HUDEP-2 (cell line): ENCODE measurements at regions not wholly inside any gene's neighbourhood (a gene's known extent, or its start where the extent isn't known, plus 50 kb on each side); places are given as distances from the start of the nearest gene placed in this dataset.
"Not testable (repeated sequence)": the region's sequence is repeated elsewhere in the genome, so short reads cannot be mapped to it uniquely, and the experiment has no call there.

Experiments
- DNase-seq, 76 experiments: peaks; one replicate each; lab custom pipeline; 2025; ENCODE audit not compliant: unreplicated experiment in 76 of 76; lab: John Stamatoyannopoulos, UW

DNA sequence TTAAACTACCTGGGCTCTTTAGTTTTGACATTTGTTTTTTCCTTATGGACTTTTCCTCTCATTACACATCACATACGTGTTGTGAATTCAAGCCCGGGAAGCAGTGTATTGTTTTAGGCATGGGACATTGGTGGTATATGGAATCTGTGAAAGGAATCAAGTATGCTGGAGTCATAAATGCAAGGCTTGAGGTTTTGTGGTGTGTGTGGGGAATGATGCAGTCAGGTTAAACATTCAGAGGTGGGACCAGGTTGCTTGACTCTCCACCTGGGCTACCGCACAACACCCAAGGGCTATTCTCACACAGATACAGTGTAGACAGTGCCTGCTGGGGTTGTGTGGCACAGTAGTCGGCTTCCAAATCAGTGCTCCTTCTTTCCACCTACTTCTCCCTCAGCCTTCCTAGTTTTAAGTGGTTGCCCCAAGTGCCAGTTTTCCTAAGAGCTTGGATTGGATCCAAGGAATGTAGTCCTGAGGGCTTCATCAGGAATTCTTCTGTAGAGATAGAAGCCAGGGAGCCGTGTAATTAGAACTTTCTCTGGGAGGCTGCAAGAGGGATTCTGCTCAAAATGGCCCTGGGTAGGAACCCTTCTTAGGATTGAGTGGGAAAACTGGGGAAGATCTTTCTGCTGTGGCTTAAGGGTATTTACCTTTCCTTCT lies 243.7 kb downstream of the C12orf75 start:
- no peak for DNase-seq

DNA sequence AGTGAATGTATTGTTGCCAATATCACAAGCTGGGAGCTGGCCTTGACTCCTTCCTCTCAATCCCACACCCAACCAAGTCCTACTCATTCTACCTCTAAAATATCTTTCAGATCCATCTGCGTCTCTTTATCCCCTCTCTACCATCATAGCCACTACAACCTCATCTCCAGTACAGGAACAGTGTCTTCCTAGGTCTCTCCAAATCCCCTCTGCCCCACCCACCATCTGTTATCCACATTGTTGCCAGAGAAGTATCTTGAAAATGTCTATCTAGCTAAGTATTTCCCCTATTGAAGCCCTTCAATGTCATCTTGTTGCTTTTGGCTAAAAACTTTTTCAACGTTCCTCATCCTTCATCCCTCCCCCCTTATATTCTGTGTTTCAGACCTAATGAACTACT lies 244.7 kb downstream of the C12orf75 start:
- DNase-seq, result no peak

DNA sequence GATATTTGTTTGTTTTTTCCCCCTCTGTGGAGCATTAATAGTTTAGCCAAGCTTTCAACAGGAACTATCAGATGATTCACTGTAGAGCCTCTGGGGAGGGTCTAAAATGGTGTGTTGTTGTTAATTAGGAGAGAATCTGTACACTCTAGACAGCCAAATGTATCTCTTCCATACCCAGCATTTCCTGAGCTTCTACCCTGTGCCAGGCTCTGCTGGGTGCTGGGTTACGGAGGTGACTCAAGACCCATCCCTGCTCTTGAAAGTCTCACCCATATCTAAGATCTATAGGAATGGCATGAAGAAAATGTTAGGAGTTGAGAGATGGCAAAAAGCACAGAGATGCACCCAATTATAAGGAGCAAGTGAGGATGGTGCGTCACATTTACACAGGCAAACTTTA lies 245.8 kb downstream of the C12orf75 start:
- no peak for DNase-seq

DNA sequence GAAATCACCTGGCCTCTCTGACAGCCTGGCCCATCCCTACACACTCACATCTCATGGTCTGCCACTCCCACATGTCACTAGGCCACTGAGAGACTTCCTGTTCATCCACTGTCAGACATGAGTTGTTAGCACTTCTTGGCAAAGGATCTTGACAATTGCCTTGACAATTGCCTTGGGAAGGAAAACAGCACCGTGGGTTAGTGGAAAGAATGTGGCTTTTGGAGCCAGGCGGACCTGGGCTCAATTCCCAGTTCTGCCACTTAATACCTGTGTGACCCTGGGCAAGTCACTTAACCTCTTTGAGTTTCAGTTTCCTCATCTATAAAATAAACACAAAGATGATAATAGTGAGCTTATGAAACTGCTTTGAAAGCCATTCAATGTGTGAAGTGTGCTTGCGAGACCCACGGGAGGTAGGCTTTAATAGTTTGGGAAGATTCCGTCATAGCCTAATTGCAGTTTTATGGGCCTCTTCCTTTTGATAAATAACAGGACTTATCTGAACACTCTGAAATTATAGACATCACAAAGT lies 250.4 kb downstream of the C12orf75 start:
- no peak for DNase-seq

DNA sequence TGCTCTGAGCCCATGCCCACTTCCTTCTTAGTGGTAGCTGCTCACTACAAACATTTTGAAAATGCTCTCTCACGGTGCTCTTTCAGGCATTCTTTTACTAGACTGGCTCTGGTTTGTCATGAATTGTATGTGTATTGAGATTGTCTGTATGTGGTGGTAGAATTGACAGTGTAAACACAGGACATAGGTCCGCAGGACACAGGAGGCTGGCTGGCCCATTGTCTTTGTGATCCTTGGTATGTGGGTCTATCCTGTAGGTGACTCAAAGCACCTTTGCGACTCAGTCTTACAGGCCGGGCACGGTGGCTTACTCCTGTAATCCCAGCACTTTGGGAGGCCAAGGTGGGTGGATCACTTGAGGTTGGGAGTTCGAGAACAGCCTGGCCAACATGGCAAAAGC lies 250.9 kb downstream of the C12orf75 start:
- DNase-seq, result no peak

DNA sequence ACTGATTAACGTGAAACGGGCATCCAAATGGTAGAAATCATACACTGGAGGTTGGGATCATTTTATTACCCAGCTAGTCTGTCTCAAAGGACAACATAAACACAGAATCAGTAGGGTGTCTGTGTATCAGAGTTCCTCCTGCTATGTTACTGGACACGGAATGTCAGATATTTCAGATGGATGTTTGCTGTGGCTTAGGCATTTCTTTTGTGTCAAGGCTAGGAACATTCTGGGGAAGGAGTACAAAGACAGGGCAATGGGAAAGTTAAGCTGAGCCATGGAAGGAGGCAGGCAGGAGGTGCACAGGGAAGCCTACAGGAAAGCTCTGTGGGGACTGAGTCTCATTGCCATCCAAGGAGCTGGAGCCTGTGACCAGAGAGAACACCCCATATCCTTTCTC lies 254.6 kb downstream of the C12orf75 start:
- DNase-seq, result no peak

DNA sequence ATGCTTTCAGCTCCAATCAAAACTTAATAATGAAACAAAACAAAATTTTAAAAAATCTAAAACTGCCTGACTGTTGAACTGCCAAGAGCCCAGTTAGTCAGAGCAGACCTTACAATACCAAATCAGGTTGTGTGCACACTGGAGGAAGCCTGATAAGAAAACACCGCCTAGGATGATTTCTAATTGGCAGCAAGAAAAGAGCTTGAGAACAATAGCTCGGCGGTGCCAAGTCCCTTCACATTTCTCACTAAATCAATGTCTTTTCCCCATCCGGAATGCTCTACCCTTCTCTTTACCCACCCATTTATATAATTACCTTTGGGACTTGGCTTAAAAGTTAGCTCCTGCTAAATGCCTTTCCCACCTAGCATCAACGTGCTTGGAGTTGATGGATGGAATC lies 256.7 kb downstream of the C12orf75 start:
- DNase-seq, result no peak

DNA sequence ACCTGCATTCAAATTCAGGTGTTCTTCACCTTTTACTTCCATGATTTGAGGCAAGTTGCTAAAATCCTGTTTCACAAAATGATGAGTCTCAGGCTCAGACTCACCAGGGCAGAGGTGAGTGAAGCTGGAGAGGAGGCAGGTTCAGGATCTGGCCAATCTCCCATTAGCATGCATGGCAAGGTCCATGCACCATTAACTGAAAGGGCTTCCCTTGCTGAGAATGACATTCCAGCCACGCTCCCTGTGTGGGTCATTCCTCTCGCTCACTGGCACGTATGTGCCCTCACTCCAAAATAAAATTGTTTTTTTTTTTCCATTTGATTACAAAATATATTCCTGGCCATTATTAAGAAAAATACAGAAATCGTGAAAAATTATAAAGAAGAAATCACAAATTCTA lies 257.6 kb downstream of the C12orf75 start:
- DNase-seq, result no peak

DNA sequence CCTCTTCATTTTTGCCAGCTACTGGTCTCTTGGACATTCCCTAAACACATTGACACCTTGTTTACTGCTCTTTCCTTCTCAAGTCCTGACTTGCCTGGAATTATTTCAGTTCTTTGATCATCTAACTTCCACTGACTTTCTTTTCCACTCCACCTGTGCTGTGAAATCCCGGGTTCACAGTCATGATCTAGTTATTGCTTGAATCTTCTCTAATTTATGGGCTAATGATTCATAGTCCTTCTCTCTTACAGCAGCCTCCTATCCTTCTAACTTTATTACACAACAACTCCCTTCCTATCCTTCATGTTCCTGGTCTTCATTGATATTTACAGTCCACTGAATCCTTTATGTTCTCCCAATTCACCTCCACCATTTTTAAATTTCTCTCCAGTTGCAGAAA lies 260.1 kb downstream of the C12orf75 start:
- DNase-seq, result no peak

DNA sequence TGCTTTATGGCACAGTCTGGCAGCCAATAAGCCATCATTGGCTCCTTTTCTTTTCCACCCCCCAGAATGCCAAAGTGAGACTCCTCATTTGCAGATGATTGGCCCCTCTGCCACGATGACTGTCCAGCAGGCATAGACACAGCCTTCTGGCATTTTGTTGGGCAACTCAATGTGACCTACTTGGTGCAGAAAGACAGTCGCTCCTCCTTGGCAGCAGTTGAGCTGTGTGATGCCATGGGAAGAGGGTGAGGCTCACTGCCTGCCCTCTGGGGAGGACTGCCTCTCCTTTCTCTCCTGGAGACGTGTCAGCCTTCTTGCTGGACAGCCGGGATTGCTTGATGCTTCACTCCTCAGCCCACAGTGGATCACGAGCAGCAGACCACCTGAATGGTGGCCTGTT lies 264.9 kb downstream of the C12orf75 start:
- no peak for DNase-seq

DNA sequence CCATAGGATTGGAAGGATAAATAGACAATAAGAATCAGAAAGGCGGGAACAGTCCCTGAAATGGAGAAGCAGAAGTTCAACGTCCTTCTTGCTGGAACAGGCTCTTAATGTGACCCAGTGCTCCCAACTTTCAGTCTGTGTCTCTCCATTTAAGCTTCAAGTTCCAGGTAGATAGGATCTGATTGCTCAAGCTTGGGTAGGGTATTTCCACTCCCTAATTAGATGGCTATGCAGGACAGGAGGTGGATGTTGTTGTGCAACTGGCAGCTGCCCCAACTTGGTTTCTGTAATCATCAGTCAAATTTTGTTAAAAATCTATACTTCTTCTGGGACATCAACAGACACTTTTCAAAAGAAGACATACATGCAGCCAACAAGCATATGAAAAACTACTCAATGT lies 266.2 kb downstream of the C12orf75 start:
- no peak for DNase-seq

DNA sequence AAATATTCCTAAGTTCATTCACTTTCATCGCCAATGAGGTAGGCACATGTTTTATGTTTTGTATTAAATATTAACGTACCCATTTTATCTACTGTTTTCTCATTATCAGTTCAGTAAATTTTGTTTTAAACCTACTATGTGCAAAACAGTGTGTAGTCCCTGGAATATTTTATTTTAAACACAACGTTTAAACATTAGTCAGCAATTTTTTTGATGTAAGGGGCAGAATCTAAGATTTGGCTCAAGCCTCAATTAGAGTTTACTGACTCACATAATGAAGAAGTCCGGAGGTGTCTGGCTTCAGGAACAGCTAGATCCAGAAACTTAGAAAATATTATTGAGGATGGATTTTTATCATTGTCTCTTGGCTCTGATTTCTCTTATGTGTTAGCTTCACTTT lies 267.5 kb downstream of the C12orf75 start:
- no peak for DNase-seq

DNA sequence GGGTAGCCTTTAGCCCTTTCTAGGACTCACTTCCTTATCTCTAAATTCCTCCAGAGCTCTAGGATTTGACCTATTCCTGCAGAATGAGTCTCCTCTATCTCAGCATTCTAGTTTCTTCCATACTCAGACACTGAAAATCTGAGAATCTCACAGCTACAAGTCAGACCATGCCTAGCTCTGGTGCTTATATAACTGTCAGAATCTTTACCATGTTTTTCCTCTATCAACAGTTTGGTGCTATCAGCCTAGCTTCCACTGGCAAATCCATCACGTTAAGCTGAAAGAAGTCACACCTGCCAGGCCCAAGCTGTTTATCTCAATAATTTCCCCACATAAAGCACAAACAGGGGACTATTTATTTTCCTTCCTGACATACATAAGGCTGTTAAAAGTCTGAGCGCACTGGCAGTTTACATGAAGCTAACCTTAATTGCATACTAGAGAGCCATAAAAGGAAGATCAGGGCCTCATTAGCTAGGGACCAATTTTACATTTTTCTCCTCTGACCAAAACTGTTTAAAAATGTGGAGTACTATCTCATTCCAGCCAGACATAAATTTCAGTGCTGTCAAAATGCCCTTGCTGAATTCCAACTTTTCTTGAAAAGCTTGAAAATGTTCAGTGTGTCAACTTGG lies 270.5 kb downstream of the C12orf75 start:
- DNase-seq, result no peak

DNA sequence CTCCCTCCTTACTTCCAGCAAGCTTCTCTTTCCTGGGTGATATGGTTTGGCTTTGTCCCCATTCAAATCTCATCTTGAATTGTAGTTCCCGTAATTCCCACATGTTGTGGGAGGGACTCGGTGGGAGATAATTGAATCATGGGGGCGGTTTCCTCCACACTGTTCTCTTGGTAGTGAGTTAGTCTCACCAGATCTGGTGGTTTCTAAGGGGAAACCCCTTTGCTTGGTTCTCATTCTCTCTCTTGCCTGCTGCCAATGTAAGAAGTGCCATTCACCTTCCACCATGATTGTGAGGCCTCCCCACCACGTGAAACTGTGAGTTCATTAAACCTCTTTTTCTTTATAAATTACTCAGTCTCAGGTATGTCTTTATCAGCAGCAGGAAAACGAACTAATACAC lies 271.8 kb downstream of the C12orf75 start:
- DNase-seq, result not testable (repeated sequence)

DNA sequence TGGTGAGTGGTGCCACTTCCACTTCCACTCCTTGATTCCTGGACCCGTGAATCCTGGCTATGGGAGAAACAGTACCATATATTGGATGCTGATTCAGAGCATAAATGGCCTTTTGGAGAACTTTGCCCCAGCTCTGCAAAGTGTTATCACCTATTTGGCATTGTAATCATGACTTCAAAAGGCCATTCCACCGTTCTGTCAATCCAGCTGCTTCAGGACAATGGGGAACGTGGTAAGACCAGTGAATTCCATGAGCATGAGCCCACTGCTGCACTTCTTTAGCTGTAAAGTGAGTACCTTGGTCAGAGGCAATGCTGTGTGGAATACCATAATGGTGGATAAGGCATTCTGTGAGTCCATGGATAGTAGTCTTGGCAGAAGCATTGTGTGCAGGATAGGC lies 273.8 kb downstream of the C12orf75 start:
- DNase-seq, result not testable (repeated sequence)

DNA sequence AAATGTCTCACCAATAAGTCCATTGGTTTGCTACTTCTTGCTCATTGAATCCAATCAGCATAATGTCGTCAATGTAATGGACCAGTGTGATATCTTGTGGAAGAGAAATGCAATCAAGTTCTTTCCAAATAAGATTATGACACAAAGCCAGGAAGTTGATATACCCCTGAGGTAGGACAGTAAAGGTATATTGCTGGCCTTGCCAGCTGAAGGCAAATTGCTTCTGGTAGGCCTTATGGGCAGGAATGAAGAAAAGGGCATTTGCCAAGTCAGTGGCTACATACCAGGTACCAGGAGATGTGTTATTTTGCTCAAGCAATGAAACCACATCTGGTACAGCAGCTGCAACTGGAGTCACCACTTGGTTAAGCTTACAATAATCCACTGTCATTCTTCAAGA lies 276.1 kb downstream of the C12orf75 start:
- DNase-seq, result not testable (repeated sequence)

DNA sequence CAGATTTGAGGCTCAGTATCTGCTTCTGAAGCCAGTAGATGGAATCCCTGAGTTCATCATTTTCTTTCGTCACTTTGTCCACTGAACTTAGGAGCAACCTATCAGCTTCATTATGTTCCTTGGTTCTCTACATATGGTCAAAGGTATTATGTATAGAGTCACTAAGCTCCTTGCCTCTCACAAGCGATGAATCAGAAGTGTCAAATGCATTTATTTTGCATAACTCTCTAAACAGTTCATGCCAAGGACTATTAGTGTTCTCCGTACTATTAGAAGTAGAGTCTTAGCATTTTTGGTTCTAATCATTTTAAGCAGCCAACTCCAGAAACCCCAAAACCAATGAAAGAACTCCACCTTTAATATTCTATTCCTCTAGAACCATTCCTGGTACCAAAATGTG lies 278.5 kb downstream of the C12orf75 start:
- not testable (repeated sequence) for DNase-seq

DNA sequence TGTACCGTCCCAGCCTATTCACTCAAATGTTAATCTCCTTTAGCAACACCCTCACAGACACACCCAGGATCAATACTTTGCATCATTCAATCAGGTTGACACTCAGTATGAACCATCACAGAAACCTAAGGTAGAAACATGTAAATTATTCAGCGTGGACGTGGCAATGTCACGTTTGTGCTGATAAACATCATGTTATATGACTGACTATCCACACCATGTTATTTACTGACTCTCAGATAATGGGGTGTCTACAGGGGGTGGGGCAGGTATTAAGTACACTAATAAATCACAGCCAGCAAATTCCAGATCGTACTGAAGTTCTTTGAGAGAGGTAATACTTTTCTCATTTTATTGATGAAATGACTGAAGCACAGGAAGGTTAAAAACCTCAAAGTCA lies 280.0 kb downstream of the C12orf75 start:
- no peak for DNase-seq

DNA sequence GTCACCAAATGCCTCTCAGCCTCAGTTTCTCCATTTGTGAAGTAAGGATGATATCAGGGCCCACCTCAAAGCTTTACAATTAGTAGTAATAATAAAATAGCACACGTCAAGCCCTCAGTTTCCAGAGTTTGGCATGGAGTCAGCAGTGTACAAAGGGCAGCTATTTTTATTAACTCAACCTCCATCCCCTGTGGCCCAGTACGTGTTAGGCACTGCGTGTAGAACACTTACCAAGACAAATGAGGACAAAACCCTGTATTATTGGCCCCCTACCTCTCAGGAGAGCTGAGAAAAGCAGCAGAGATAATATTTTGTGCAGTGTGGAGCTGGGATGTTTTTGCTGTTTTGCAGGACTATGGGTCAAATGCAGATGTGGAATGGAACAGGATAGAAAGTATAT lies 280.8 kb downstream of the C12orf75 start:
- no peak for DNase-seq

DNA sequence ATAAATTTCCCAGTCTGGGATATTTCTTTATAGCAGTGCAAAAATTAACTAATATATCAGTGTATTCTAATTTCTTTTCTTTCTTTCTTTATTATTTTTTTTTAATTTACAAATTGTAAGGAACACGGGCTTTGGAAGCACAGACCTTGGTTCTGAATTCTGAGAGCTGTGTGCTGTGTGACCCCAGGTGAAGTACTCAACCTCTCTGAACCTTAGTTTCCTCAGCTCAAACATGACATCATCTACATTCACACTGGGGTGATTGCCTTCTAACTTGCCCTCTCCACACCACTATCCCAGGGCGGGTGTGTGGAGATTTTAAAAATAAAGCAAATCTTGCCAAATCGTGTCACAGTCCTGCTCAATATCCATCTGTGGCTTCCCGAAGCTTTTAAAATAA lies 282.8 kb downstream of the C12orf75 start:
- no peak for DNase-seq

DNA sequence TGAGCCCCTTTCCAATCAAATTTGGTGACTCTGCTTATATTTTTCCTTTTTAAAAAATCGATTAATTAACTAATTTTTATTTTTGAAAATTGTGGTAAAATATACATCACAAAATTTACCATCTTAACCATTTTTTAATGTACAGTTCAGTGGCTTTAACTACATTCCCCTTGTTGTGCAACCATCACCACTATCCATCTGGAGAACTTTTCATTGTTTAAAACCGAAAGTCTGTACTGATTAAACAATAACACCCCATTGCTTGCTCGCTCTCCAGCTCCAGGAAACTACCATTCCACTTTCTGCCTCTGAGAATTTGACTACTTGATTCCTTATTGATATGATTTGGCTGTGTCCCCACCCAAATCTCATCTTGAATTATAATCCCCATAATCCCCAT lies 283.4 kb downstream of the C12orf75 start:
- no peak for DNase-seq

DNA sequence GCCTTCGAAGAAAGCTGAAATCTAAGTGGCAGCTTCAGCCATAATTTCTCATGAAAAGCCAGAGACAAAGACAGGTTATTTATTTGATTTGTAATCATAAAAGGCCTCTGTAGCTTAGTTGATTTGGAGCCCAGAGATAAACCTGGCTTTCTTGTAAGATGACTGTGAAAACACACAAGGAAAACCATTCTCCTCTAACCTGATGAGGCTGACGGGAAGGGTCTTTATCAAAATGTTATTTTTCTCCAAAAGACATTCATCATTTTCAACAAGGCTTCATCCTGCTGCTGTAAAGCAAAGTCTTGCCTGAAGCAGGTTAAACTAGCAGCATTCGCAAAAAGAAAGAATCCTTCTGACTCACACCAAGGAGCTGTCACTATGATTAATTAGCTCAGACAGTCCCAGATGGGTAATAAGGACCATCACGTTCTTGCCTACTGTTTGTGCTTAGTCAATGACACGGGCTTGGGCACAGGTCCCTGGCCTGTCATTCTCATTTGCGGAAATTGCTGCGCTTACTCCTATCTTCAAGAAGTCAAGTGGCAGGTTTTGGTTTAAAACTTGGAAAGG lies 286.6 kb downstream of the C12orf75 start:
- DNase-seq, result no peak
